ENCODE measurements at regions not wholly inside any gene's neighbourhood (a gene's known extent, or its start where the extent isn't known, plus 50 kb on each side); places are given as distances from the start of the nearest gene placed in this dataset.

DNA sequence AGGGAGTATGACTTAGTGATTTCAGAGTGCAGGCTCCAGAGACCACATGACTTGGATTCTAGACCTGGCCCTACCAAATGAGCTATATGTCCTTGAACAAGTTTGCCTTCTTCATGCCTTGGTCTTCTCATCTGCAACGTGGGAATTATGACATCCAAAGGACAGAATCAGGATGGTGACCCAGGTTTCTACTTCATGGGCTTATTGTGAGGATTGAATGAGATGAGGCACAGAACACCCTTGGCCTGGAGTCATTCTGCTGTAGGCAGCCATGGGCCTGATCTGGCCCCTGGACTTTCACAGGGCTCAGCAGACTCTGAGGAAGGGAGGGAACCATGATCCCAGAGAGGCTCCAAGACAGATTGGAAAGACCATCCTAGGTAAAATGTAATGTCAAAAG lies 85.6 kb upstream of the HAAO start:
- WGBS, 2 donors: 50 to 67% methylated on average over 1 of the region's 1 CpG

DNA sequence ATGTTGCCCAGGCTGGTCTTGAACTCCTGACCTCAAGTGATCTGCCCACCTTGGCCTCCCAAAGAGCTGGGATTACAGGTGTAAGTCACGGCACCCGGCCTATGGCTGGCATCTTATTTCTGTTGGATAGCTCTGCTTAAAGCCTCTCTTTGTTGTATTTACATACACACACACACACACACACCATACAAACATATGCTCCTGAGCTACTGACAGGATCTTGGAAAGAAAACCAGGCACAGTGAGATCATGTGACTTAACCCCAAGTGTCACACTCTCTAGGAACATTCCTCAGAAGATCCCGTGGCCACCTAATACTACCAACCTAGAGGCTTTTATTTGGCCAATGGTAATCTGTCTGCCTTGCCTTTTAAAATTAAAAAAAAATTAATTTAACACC lies 85.1 kb upstream of the HAAO start:
- DNase-seq (peak in 2 of 4 donors; percentile 24 to 25), ATAC-seq (peak; percentile 47)
- Histone ChIP-seq H3K4me3 (no peak overlapping the region), H3K27ac (no peak overlapping the region), H3K9me3 (no peaks in the 10 kb centered on the region), H3K36me3 (replicated peaks in 1 of 2; ENCODE audit: insufficient read depth in 1 of 2, low read depth in 2 of 2) (no peaks in the 10 kb centered on the region), H3K4me1 (peaks cover 27% of the 10 kb centered on the region), H3K27me3 (no peaks in the 10 kb centered on the region)
- TF ChIP-seq POLR2A (IDR thresholded peaks at IDR 0.05): no peak
- TF ChIP-seq, protein P1, sequence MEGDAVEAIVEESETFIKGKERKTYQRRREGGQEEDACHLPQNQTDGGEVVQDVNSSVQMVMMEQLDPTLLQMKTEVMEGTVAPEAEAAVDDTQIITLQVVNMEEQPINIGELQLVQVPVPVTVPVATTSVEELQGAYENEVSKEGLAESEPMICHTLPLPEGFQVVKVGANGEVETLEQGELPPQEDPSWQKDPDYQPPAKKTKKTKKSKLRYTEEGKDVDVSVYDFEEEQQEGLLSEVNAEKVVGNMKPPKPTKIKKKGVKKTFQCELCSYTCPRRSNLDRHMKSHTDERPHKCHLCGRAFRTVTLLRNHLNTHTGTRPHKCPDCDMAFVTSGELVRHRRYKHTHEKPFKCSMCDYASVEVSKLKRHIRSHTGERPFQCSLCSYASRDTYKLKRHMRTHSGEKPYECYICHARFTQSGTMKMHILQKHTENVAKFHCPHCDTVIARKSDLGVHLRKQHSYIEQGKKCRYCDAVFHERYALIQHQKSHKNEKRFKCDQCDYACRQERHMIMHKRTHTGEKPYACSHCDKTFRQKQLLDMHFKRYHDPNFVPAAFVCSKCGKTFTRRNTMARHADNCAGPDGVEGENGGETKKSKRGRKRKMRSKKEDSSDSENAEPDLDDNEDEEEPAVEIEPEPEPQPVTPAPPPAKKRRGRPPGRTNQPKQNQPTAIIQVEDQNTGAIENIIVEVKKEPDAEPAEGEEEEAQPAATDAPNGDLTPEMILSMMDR (IDR thresholded peaks at IDR 0.05): no peak
- WGBS, 2 donors: 38 to 44% methylated on average over 3 of the region's 3 CpGs
- intact Hi-C loops (cut with DNase I): no loop called here

More for the DNA sequence above, 85.6 kb upstream of the HAAO start:
- H3K36me3 ChIP-seq (replicated peaks in 1 of 2; ENCODE audit: insufficient read depth in 1 of 2, low read depth in 2 of 2): no peaks in the 10 kb centered on the region
- ATAC-seq (no peak), DNase-seq (no peak)
- intact Hi-C loops (cut with DNase I): no loop called here
- H3K27ac ChIP-seq: no peak overlapping the region
- no peaks in the 10 kb centered on the region for H3K27me3 ChIP-seq
- H3K4me1 ChIP-seq: peaks cover 27% of the 10 kb centered on the region
- no peak overlapping the region for H3K4me3 ChIP-seq
- no peak for TF ChIP-seq POLR2A (IDR thresholded peaks at IDR 0.05)
- TF ChIP-seq, protein P1 (IDR thresholded peaks at IDR 0.05): no peak
- no peaks in the 10 kb centered on the region for H3K9me3 ChIP-seq

DNA sequence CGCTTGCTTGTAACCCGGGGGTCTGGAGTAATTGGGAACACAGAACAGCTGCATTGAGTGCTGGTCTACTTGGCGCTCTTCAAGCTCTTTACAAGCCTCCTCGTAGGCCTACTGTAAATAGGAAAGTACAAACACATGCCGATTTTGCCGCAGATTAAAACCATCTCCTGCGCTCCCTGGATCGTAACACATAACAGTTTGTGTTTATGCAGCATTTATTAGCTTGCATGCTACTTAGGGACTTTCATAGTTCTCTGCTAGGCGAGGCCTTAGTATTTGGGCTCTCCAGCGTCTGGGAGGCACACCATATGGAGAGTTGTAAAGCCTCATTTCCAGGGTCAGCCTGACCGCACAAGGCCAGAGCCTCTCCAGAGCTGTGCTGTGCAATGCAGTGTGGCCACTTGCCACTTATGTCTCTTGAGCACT lies 84.0 kb upstream of the HAAO start:
- Histone ChIP-seq H3K36me3 (replicated peaks in 1 of 2; ENCODE audit: insufficient read depth in 1 of 2, low read depth in 2 of 2) (no peaks in the 10 kb centered on the region), H3K4me3 (no peak overlapping the region), H3K9me3 (no peaks in the 10 kb centered on the region), H3K27ac (peak overlapping the region in 1 of 4 donors; percentile 22), H3K4me1 (peaks cover 27% of the 10 kb centered on the region), H3K27me3 (no peaks in the 10 kb centered on the region)
- TF ChIP-seq, protein P1 (IDR thresholded peaks at IDR 0.05): no peak
- no peak for TF ChIP-seq POLR2A (IDR thresholded peaks at IDR 0.05)
- intact Hi-C loops (cut with DNase I): no loop called here
- ATAC-seq (no peak), DNase-seq (peak in 1 of 4 donors; percentile 46)
- 79 to 92% methylated on average over 10 to 11 of the region's 11 CpGs for WGBS, 2 donors

DNA sequence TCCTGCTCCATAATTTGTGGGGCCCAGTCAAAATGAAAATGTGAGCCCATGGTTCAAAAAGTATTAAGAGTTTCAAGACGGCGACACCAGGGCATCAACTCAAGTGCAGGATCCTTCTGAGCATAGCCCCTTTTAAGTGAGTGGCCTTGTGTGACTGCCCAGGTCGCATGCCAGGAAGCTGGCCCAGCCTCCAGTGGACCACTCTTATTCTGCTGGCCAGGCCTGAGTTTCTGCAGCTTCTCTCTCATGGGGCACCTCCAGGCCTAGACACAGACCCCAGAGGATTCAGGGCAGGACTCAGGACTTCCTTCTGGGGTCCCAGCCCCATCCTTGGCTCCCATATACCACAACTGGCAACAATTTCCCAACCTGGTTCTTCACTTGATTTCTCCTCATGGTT lies 83.5 kb upstream of the HAAO start:
- 71 to 80% methylated on average over 1 to 3 of the region's 3 CpGs for WGBS, 2 donors
- no peak for DNase-seq
- H3K27me3 ChIP-seq: no peaks in the 10 kb centered on the region
- H3K4me3 ChIP-seq: no peak overlapping the region
- no peaks in the 10 kb centered on the region for H3K9me3 ChIP-seq
- no peak for TF ChIP-seq POLR2A (IDR thresholded peaks at IDR 0.05)
- TF ChIP-seq, protein P1 (IDR thresholded peaks at IDR 0.05): no peak
- peaks cover 27% of the 10 kb centered on the region for H3K4me1 ChIP-seq
- ATAC-seq: no peak
- intact Hi-C loops (cut with DNase I): no loop called here
- no peaks in the 10 kb centered on the region for H3K36me3 ChIP-seq (replicated peaks in 1 of 2; ENCODE audit: insufficient read depth in 1 of 2, low read depth in 2 of 2)
- peak overlapping the region in 1 of 4 donors; percentile 22 for H3K27ac ChIP-seq

Measured in body of pancreas (tissue), 4 donors.